ENCODE measurements at regions not wholly inside any gene's neighbourhood (a gene's known extent, or its start where the extent isn't known, plus 50 kb on each side); places are given as distances from the start of the nearest gene placed in this dataset.
A peak's percentile ranks its signal among the peaks of the same experiment; 100 is the strongest.

DNA sequence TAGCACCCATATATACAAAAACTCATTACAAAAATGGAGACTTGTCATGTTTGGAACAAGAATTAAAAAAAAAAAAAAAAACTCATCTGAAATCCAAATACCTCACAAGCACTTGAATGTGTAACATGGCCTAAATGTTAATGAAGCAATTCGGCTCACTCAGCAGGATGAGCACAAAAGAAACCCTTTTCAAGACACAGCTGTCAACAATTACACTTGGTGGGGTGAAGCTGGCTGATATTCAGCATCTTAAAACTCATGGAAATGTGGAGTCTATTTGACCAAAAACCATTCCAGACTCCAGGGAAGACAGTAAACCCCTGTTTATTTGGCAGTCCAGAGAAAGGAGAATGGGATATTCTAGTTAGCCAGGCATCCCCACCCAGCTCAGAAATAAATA lies 205.4 kb upstream of the TSC22D2 start:
- 67 to 78% methylated on average over 1 of the region's 1 CpG for WGBS, 2 donors (ENCODE audit: low coverage in 1 of 2)
- no peak for TF ChIP-seq POLR2AphosphoS5 (IDR thresholded peaks at IDR 0.05)
- TF ChIP-seq POLR2A (IDR thresholded peaks at IDR 0.05) = no peak
- no peak for TF ChIP-seq EP300 (IDR thresholded peaks at IDR 0.05)
- TF ChIP-seq CTCF (IDR thresholded peaks at IDR 0.05) = no peak

DNA sequence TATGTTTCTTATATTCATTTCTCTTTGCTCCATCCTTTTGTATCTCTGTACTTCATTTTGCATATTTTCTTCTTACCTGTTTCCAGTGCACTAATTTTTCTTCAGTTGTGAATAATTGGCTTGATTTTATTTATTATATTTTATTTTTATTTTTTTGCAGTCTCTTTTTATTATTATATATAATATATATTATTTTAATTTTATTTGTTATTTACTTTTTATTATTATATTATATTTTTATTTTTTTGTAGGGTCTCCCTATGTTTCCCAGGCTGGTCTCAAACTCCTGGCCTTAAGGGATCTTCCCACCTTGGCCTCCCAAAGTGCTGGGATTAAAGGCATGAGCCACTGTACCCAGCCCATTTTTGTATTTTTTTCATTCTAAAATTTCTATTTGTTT lies 213.1 kb upstream of the TSC22D2 start:
- ATAC-seq = no peak
- TF ChIP-seq EP300 (IDR thresholded peaks at IDR 0.05) (no peak), POLR2A (IDR thresholded peaks at IDR 0.05) (no peak), POLR2AphosphoS5 (IDR thresholded peaks at IDR 0.05) (no peak), CTCF (IDR thresholded peaks at IDR 0.05) (no peak)
- no peaks in the 10 kb centered on the region for H3K27me3 ChIP-seq

More for the DNA sequence above, 205.4 kb upstream of the TSC22D2 start:
- no peaks in the 10 kb centered on the region for H3K27me3 ChIP-seq
- H3K4me1 ChIP-seq = no peaks in the 10 kb centered on the region
- peaks cover 0 to 4% (median 0%) of the 10 kb centered on the region in 3 donors for H3K9me3 ChIP-seq
- H3K4me3 ChIP-seq = no peak overlapping the region
- no peak for ATAC-seq
- H3K36me3 ChIP-seq = no peaks in the 10 kb centered on the region
- H3K27ac ChIP-seq = no peak overlapping the region

GRCh38 chr3:150194513-150194912 lies 213.6 kb upstream of the TSC22D2 start:
- Histone ChIP-seq H3K27me3 (no peaks in the 10 kb centered on the region), H3K27ac (no peak overlapping the region), H3K36me3 (no peaks in the 10 kb centered on the region), H3K4me1 (no peaks in the 10 kb centered on the region), H3K9me3 (peaks cover 0 to 11% (median 0%) of the 10 kb centered on the region in 3 donors), H3K4me3 (no peak overlapping the region)
- no peak for TF ChIP-seq POLR2AphosphoS5 (IDR thresholded peaks at IDR 0.05)
- TF ChIP-seq CTCF (IDR thresholded peaks at IDR 0.05) = no peak
- TF ChIP-seq EP300 (IDR thresholded peaks at IDR 0.05) = no peak
- no peak for TF ChIP-seq POLR2A (IDR thresholded peaks at IDR 0.05)
- 74 to 100% methylated on average over 3 to 4 of the region's 4 CpGs for WGBS, 2 donors (ENCODE audit: low coverage in 1 of 2)
- no peak for ATAC-seq

More for the DNA sequence above, 213.1 kb upstream of the TSC22D2 start:
- Histone ChIP-seq H3K9me3 (peaks cover 0 to 6% (median 0%) of the 10 kb centered on the region in 3 donors), H3K27ac (no peak overlapping the region), H3K36me3 (no peaks in the 10 kb centered on the region), H3K4me1 (no peaks in the 10 kb centered on the region), H3K4me3 (no peak overlapping the region)

DNA sequence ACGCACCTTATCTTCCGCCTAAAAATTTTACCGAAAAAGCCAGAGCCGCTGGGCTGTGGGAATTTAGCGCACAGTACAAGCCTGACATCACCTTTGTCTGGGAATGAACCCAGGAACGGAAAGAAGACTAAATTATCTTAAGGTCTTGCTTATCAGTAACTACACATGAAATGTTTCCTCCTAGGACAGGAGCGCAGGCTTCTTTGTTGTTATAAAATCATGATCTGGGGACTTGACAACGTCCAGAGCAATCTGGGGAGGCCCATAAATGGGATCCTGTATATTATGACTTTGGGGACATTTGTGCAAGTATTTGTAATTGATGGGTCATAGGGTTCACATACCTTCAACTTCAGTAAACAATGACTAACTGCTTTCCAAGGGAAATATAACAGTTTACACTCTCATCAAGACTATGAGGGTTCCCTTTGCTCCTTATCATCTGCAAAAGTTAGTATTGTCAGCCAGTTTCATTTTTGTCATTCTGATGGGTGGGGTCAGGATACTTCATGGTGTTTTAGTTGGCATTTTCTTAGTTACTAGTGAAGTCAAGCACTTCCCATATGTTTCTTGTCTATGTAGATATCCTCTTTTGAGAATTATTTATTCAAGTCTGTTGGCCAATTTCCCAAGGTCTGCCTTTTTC lies 213.9 kb upstream of the PFN2 start:
- Histone ChIP-seq H3K27me3 (no peaks in the 10 kb centered on the region), H3K36me3 (no peaks in the 10 kb centered on the region), H3K9me3 (peaks cover 0 to 10% (median 0%) of the 10 kb centered on the region in 3 donors), H3K4me3 (peak overlapping the region; percentile 28 to 40), H3K27ac (peak overlapping the region in 2 of 4 donors; percentile 44 to 55), H3K4me1 (peaks cover 0 to 13% (median 0%) of the 10 kb centered on the region in 3 donors)
- TF ChIP-seq EP300 (IDR thresholded peaks at IDR 0.05) (no peak), CTCF (IDR thresholded peaks at IDR 0.05) (no peak), POLR2A (IDR thresholded peaks at IDR 0.05) (no peak), POLR2AphosphoS5 (IDR thresholded peaks at IDR 0.05) (no peak)
- 0 to 7% methylated on average over 4 to 8 of the region's 8 CpGs for WGBS, 2 donors (ENCODE audit: low coverage in 1 of 2)
- no peak for ATAC-seq

All from gastroesophageal sphincter (tissue), 4 donors.